Activated naive CD8-positive, alpha-beta T cell treated with anti-CD3 and anti-CD28 coated beads for 36 hours (primary cell): ENCODE measurements at regions not wholly inside any gene's neighbourhood (a gene's known extent, or its start where the extent isn't known, plus 50 kb on each side); places are given as distances from the start of the nearest gene placed in this dataset.

Source experiments
- DNase-seq: peaks from one replicate; pipeline ENCODE4 v3.0.0; 2021
- H3K27ac Mint-ChIP-seq: one replicate; pipeline ENCODE4 v1.8.0; 2022; ENCODE audit warnings: mild to moderate bottlenecking, moderate library complexity, mixed read lengths
- H3K27me3 Mint-ChIP-seq: one replicate; pipeline ENCODE4 v1.8.0; 2022; ENCODE audit warnings: mild to moderate bottlenecking, mixed read lengths
- H3K36me3 Mint-ChIP-seq: one replicate; pipeline ENCODE4 v1.8.0; 2021; ENCODE audit warnings: mild to moderate bottlenecking, mixed read lengths
- H3K4me1 Mint-ChIP-seq: one replicate; pipeline ENCODE4 v1.8.0; 2021; ENCODE audit warnings: mixed read lengths
- H3K4me3 Mint-ChIP-seq: one replicate; pipeline ENCODE4 v1.8.0; 2022; ENCODE audit warnings: mild to moderate bottlenecking, moderate library complexity, mixed read lengths
- H3K9me3 Mint-ChIP-seq: one replicate; pipeline ENCODE4 v1.8.0; 2022; ENCODE audit warnings: mixed read lengths

DNA sequence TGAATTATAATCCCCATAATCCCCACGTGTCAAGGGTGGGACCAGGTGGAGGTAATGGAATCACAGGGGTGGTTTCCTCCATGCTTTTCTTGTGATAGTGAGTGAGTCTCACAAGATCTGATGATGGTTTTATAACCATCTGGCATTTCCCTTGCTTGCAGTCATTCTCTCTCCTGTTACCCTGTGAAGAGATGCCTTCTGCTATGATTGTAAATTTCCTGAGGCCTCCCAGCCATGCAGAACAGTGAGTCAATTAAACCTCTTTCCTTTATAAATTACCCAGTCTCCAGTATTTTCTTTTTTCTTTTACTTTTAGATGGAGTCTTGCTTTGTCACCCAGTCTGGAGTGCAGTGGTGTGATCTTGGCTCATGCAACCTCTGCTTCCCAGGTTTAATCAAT is 182.7 kb upstream of the SEMA6A start:
- Mint-ChIP-seq H3K4me3 (no peak overlapping the region), H3K4me1 (no peaks in the 10 kb centered on the region), H3K9me3 (no peaks in the 10 kb centered on the region), H3K27me3 (no peaks in the 10 kb centered on the region), H3K36me3 (no peaks in the 10 kb centered on the region), H3K27ac (no peak overlapping the region)
- no peak for DNase-seq

DNA sequence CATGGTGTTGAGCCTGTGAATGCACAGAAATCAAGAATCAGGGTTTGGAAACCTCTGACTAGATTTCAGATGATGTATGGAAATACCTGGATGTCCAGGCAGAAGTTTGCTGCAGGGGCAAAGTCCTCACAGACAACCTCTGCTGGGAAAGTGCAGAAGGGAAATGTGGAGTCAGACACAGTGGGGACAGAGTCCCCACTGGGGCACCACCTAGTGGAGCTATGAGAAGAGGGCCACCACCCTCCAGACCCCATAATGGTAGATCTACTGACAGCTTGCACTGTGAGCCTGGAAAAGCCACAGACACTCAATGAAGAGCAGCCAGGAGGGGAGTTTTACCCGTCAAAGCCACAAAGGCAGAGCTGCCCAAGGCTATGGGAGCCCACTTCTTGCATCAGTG is 181.9 kb upstream of the SEMA6A start:
- Mint-ChIP-seq H3K9me3 (no peaks in the 10 kb centered on the region), H3K4me3 (no peak overlapping the region), H3K4me1 (no peaks in the 10 kb centered on the region), H3K27ac (no peak overlapping the region), H3K27me3 (no peaks in the 10 kb centered on the region), H3K36me3 (no peaks in the 10 kb centered on the region)
- DNase-seq = no peak

DNA sequence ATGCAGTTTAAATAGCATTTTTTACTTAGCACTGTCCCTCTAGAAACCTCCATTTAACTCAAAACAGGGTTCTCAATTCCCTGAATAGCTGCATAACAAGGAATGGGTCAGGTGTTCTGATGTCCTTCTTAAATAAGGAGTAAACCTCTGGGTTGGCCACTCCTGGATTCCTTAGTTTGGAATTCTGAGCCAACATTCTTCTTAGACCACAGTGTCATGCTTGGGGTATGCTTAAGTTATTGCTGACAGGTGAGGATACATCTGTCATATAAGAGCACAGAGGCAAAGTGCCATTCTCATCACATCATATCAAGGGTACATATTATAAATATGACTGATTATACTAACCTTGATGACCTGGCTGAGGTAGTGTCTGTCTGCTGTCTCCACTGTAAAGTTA is 179.9 kb upstream of the SEMA6A start:
- DNase-seq = no peak
- Mint-ChIP-seq H3K36me3 (no peaks in the 10 kb centered on the region), H3K4me3 (no peak overlapping the region), H3K4me1 (no peaks in the 10 kb centered on the region), H3K27ac (no peak overlapping the region), H3K9me3 (no peaks in the 10 kb centered on the region), H3K27me3 (no peaks in the 10 kb centered on the region)

DNA sequence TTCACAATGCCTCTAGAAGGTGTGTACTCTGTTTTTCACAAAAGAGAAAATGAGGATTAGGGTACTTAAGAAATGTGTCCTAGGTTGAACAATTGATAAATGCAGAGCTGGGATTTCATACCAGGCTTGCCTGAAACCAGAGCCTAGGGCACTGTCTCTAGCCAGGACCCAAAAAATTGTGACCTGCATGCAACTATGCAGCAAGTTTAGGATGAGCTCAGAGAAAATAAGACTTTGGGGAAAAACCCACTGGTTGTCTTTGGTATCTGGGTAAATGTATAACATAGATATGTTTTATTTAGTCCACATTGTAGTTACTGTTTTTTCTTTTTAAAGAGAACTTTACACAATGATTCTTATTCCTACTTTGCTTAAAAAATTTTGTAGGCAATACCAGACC is 177.1 kb upstream of the SEMA6A start:
- Mint-ChIP-seq H3K36me3 (no peaks in the 10 kb centered on the region), H3K27me3 (no peaks in the 10 kb centered on the region), H3K4me3 (no peak overlapping the region), H3K27ac (no peak overlapping the region), H3K4me1 (no peaks in the 10 kb centered on the region), H3K9me3 (no peaks in the 10 kb centered on the region)
- no peak for DNase-seq

DNA sequence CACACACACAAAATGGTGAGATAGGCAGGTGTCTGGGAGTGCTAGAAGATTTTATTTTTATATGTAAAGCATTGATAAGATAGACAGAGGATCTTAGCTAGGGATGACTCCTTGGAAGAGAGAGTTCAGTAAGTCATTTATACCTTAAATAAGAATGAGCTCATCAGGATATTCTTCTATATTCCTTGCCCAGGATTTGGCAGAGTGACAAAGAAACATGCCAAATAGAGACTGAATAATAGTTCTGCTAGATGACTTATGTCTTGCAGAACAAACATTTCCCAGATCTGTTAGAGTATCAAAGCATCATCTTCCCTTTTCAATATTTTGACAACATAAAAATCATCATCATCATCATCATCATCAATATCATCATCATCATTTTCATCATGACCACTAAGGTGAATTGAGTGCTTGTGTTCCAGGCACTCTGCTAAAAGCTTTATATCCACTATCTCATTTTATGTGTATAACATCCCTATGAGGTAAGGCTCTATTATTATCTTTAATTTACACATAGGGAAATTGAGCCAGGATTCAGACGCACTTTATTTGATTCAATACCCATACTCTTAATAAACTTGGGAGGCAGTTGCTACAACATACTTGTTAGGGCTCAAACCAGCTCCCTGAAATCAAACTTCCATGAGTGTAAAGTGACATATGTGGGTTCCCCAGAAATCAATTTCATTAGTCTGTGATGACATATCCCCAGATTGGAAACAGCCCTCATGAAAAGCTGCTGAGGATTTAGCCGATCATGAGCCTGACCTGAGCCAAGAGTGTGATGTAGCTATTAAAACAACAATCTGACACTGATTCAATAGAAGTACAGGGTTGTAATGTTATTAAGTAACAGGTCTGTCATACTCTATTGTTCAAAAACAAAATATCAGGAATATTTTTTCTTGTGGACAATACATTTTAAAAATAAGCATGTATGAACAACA is 176.3 kb upstream of the SEMA6A start:
- Mint-ChIP-seq H3K4me1 (no peaks in the 10 kb centered on the region), H3K36me3 (no peaks in the 10 kb centered on the region), H3K4me3 (no peak overlapping the region), H3K27ac (no peak overlapping the region), H3K9me3 (no peaks in the 10 kb centered on the region), H3K27me3 (no peaks in the 10 kb centered on the region)
- DNase-seq = no peak

DNA sequence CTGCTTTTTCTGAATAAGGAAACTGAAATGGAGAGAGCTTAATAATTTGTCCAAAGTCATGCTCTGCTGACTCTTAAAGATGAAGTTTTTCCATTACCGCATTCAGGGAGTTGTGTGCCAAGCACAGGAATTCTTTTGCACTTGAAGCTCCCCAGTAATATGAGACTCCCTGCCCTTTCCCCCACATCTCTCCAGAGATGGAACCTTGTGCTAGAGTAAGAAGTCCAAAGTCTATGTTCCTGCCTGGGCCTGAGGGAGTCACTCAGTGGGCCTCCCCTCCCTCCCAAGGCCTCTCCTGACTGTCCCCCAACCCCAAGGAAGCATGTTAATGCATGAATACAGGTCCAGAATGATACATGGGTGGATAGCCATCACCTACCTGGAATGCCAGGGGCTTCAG is 173.3 kb upstream of the SEMA6A start:
- no peak for DNase-seq
- no peaks in the 10 kb centered on the region for H3K36me3 Mint-ChIP-seq
- H3K27me3 Mint-ChIP-seq = no peaks in the 10 kb centered on the region
- no peak overlapping the region for H3K27ac Mint-ChIP-seq
- peaks cover 8% of the 10 kb centered on the region for H3K9me3 Mint-ChIP-seq
- no peaks in the 10 kb centered on the region for H3K4me1 Mint-ChIP-seq
- H3K4me3 Mint-ChIP-seq = no peak overlapping the region

DNA sequence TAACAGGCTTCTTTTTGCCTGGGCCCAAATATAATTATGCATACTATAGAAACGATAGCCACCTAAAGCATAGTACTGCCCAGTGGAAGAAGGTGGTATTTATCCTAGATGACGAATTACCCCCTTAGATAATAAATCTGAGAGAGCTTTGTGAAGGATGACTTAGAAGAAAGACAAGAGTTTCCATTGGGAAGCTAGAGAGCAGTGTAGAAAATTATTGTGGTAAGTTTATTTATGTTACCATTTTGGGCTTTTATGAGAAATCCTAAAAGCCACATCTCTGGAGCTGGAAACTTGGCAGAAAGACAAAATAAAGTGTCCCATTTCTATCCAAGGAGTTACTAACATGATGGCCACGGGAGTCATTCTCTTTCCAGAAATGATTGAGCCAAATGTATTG is 172.0 kb upstream of the SEMA6A start:
- Mint-ChIP-seq H3K36me3 (no peaks in the 10 kb centered on the region), H3K9me3 (peaks cover 8% of the 10 kb centered on the region), H3K27me3 (no peaks in the 10 kb centered on the region), H3K4me3 (no peak overlapping the region), H3K4me1 (no peaks in the 10 kb centered on the region), H3K27ac (no peak overlapping the region)
- no peak for DNase-seq

DNA sequence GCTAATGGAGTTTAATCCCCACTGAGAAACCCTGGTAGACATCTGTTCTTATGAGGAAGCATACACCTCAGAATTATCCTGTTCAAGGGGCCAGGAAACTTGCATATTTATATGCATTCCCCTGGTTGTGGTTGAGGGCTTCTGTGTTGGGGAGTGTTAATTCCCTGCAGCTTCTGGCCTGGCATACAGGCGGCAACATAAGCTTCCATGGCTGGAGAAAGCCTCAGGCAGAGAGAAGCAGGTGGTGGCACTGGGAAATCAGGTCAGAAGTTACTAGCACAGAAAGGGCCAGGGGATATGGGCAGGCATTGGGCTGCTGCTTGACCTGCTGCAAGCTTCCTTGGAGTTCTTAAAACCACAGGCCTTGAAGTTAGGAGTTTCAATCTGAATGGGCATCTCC is 166.1 kb upstream of the SEMA6A start:
- no peak for DNase-seq
- no peak overlapping the region for H3K27ac Mint-ChIP-seq

DNA sequence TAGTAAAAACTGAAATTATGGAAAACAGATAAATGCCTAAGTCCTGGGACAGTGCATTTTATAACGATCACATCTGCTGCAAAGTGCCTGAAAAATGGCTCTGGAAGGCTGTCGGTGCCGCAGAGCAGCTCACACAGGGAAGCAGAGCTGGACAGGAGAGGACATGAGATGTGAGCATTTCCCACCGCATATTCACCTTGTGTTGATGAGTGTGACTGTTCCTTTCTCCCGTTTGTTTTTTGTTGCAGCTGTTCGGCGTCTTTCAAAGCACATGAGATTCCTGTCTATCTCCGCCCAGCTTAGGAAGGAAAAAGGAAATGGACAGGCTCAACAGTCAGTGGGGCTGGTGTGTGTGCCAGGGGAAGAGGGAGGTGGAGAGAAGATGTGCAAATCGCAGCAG is 164.9 kb upstream of the SEMA6A start:
- DNase-seq = no peak
- H3K4me3 Mint-ChIP-seq = no peak overlapping the region
- no peaks in the 10 kb centered on the region for H3K36me3 Mint-ChIP-seq

More for the DNA sequence above, 166.1 kb upstream of the SEMA6A start:
- Mint-ChIP-seq H3K27me3 (peaks cover 5% of the 10 kb centered on the region), H3K9me3 (peaks cover 8% of the 10 kb centered on the region), H3K36me3 (no peaks in the 10 kb centered on the region), H3K4me1 (no peaks in the 10 kb centered on the region), H3K4me3 (no peak overlapping the region)

DNA sequence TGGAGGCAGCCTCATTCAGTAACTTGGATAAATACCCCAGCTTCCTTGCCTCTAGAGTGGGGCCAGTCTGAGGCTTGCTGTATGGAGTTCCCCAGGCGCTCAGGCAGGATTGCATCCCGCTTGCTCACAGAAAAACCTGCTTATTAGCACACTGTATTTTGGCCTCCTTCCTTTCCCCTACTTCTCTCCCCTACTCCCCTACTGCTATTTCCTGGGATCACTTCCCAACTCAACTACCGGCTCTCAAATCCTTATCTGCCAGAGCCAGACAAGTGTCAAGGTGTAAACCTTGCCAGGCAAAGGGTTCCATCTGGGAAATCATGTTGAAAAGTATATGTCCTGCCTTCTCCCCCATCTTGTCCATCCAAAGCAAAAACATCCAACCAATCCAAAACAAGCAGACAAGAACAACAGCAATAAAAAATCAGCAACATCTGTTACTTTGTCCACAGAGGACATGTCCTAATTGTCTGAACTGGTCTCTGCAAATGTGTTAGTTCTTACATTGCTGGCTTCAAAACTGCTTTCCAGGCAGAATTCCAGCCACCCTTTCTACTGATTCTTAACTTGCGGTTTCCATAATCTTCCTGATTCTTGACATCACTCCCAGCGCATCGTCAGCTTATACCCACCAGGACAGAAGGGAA is 164.1 kb upstream of the SEMA6A start:
- Mint-ChIP-seq H3K27ac (no peak overlapping the region), H3K27me3 (peaks cover 5% of the 10 kb centered on the region), H3K36me3 (no peaks in the 10 kb centered on the region), H3K9me3 (peaks cover 3% of the 10 kb centered on the region), H3K4me3 (no peak overlapping the region), H3K4me1 (no peaks in the 10 kb centered on the region)
- no peak for DNase-seq

More for the DNA sequence above, 164.9 kb upstream of the SEMA6A start:
- Mint-ChIP-seq H3K27ac (no peak overlapping the region), H3K9me3 (peaks cover 8% of the 10 kb centered on the region), H3K27me3 (peaks cover 5% of the 10 kb centered on the region), H3K4me1 (no peaks in the 10 kb centered on the region)

DNA sequence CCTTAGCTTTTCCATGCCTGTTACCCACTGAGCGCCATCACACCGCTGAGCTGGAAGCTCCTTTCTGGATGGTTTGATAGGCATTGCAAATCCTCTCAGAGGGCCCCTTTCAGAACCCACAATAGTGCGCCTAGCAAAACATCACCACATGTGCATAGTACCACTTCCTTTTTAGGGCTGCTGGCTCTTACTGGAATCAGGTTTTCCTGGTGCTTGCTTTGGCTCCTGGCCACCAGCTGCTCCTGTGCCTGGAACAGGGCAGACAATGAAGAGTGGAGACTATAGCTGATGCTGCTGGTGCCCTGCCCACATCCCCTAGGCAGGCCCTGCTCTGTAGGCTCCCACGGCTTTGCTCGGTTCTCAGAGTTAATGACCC is 163.6 kb upstream of the SEMA6A start:
- no peaks in the 10 kb centered on the region for H3K9me3 Mint-ChIP-seq
- H3K36me3 Mint-ChIP-seq = no peaks in the 10 kb centered on the region
- H3K4me3 Mint-ChIP-seq = no peak overlapping the region
- H3K27ac Mint-ChIP-seq = no peak overlapping the region
- DNase-seq = no peak
- peaks cover 5% of the 10 kb centered on the region for H3K27me3 Mint-ChIP-seq
- H3K4me1 Mint-ChIP-seq = no peaks in the 10 kb centered on the region

DNA sequence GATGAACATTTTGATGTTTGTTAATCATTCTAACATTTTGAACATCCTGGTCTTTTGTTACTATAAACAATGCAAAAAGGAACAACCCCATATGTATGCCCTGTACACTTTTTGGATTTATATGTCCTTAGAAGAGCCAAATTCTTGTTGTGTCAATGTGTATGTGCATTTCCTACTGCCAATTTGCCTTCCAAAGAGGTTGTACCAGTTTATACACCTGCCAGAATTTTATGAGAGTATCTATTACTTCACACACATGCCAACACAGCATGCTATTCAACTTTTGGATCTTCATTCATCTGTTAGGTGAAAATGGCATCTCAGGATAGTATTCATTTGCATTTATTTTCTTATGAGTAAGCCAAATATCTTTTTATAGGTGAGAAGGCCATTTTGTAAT is 162.0 kb upstream of the SEMA6A start:
- no peak overlapping the region for H3K27ac Mint-ChIP-seq
- H3K4me1 Mint-ChIP-seq = no peaks in the 10 kb centered on the region
- no peak overlapping the region for H3K4me3 Mint-ChIP-seq
- H3K9me3 Mint-ChIP-seq = no peaks in the 10 kb centered on the region
- H3K27me3 Mint-ChIP-seq = peaks cover 8% of the 10 kb centered on the region
- H3K36me3 Mint-ChIP-seq = no peaks in the 10 kb centered on the region
- no peak for DNase-seq

DNA sequence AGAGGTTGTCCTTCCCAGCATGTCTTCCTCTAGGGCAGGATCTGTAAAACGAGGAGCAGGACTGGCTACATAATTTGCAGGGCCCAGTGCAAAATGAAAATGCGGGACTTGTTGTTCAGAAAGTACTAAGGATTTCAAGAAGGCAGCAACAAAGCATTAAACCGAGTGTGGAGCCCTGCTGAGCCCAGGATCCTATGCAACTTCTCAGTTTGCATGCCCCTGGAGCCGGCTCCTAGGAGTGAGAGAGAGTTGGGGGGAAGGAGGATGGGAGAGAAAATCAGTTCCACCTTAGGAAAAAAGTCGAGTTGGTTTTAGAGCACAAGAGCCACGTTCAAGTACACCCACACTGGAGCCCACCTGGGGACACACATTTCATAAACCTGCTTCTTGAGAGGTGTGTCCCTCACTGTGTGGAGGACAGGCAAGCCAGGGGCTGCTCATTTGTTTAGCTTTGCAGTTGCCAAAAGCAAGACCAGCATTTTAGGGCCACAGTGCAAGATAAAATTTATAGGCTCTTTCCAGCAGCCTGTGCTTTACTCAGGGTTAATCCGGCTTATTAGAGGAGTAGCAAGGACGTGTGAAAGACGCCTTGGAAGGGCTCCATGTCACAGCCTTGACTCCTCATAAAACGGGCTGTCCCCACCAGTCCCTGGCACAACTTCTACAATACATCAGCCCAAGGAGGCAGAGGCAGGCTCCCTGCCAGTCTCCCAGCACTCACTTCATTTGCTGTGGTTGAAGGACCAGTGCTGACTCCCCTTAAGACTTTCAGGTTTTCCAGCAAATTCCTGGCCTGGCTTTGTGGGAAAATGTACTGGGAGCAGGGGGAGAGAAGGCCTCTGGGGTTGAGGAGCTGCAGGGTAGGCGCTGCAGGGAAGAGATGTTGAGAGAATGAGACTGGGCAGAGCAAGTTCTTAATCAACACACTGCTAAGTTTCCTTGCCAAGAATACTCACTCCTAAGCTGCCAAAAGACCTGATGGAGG is 159.7 kb upstream of the SEMA6A start:
- Mint-ChIP-seq H3K9me3 (no peaks in the 10 kb centered on the region), H3K4me1 (no peaks in the 10 kb centered on the region), H3K27ac (no peak overlapping the region), H3K36me3 (no peaks in the 10 kb centered on the region), H3K27me3 (peaks cover 4% of the 10 kb centered on the region), H3K4me3 (no peak overlapping the region)
- no peak for DNase-seq

DNA sequence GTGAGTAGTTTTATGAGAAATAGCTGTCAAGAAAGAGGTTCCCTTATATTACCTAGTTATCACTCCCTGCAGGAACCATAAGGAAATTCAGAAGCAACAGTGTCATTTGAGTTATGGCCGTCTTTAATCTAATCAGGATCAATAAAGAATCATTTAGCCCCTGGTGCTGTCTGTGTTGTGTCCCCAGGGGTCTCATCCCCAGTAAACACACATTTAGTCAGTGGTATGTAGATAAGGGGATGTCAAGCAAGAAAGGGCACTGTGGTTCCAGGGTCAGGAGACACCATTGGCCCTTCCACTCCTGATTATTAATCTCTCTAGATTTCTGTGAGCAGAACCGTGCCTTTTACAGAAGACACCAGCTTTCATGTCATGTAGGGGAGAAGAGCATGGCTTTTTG is 158.0 kb upstream of the SEMA6A start:
- Mint-ChIP-seq H3K36me3 (no peaks in the 10 kb centered on the region), H3K27me3 (peaks cover 6% of the 10 kb centered on the region), H3K4me1 (no peaks in the 10 kb centered on the region), H3K9me3 (no peaks in the 10 kb centered on the region), H3K4me3 (no peak overlapping the region), H3K27ac (no peak overlapping the region)
- DNase-seq = no peak

DNA sequence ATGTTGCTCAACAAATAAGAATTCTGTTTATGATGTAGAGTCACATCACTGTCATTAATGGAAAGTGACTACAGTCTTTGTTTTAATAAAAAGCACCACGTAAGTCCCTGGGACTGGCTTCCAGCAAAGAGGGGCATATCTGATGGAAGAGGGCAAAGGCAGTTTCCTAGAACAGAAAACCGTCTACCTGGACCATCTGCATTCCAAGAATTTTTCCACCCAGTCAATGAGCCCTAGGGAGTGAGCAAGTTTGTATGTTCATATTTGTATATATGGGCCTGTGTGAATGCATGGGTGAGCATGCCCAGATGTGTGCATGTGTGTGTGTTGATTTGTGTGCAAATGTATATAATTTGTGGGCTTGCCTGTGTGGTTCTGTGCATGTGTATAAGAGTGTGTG is 156.8 kb upstream of the SEMA6A start:
- H3K27ac Mint-ChIP-seq = no peak overlapping the region
- no peaks in the 10 kb centered on the region for H3K9me3 Mint-ChIP-seq
- H3K36me3 Mint-ChIP-seq = no peaks in the 10 kb centered on the region
- no peak overlapping the region for H3K4me3 Mint-ChIP-seq
- H3K4me1 Mint-ChIP-seq = no peaks in the 10 kb centered on the region
- DNase-seq = no peak
- peaks cover 6% of the 10 kb centered on the region for H3K27me3 Mint-ChIP-seq
